ENCODE measurements at regions not wholly inside any gene's neighbourhood (a gene's known extent, or its start where the extent isn't known, plus 50 kb on each side); places are given as distances from the start of the nearest gene placed in this dataset.
"Not testable (repeated sequence)": the region's sequence is repeated elsewhere in the genome, so short reads cannot be mapped to it uniquely, and the experiment has no call there.

- not testable (repeated sequence) for DNase-seq (ENCODE audit: low spot score)
Observed at GRCh38 chr15:77861997-77862635, 215.4 kb downstream of the TBC1D2B start.

DNA sequence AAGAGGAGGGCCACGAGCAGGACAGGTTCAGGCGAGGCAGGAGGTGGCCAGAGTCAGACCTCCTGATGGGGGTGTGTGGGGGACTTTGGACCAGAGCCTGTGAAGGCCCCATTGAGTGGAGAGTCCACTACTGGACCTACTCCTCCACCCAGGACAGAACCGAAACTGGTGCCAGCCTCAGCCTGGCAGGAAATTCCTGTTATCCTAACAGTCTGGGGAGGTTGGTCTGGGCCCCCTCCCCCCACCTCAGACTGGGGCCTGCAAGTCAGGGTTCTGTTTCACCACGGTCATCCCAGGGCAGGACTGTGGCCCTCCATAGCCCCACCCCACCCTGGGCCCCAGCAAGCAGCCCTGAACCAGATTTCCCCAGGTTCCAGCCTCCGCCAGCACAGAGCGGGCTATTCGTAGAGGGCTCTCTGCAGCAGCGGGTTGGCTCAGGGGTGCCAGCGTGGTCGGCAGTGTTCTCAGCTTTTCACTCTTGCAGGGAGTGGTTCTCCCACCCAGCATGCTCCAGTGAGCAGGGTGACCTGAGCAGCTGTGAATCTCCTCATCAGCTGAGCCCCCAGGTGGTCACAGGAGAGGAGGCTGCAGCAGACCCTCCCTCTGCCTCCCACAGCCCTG, 217.3 kb downstream of the TBC1D2B start:
- no peak for DNase-seq (ENCODE audit: low spot score)

DNA sequence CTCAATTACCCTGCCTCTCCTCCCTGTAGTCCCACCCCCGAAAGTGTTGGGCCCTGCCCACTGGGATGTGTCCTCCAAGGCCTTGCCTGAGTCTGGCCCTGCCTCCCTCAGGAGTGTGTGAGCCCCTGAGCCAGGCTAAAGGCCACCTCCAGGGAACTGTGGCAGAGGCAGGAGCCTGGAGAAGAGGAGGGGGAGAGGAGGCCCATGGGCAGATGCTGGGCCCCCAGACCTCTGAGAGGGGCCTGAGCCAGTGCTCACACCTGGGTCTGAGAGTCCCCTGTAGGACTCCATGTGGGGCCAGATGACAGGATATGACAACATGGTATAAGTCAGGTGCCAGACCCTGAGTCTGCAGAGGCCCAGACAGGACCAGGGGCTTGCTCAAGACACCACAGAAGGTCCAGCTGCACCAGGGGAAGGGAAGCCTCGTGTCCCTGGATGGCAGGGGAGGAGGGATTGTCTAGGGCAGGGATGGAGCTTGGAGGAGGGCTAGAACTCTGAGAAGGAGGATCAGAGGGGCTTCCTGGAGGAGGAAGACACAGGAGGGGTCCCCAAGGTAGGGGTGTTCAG, 217.9 kb downstream of the TBC1D2B start:
- DNase-seq (ENCODE audit: low spot score), result no peak

DNA sequence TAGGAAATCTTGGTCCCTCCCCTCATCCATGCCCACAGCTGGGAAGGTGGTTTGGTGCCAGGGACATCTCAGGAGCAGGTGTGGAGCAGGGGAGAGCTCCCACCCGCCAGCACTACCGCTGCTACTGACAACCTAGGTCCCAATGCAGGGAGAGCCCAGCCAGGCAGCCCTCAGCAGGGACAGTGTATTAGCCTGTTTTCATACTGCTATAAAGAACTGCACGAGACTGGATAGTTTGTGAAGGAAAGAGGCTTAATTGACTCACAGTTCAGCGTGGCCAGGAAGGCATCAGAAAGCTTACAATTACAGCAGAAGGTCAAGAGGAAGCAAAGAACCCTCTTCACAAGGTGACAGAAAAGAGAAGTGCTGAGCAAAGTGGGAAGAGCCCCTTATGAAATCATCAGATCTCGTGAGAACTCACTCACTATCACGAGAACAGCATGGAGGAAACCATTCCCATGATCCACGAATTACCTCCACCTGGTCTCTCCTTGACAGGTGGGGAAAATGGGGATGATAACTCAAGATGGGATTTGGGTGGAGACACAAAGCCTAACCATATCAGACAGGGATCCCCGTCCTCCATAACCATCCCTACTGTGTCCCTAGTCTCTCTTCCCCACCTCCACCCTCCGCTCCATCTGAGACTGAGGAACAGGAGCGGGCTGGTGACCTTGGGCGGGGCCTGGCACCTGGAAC, 218.6 kb downstream of the TBC1D2B start:
- DNase-seq (ENCODE audit: low spot score), result no peak

DNA sequence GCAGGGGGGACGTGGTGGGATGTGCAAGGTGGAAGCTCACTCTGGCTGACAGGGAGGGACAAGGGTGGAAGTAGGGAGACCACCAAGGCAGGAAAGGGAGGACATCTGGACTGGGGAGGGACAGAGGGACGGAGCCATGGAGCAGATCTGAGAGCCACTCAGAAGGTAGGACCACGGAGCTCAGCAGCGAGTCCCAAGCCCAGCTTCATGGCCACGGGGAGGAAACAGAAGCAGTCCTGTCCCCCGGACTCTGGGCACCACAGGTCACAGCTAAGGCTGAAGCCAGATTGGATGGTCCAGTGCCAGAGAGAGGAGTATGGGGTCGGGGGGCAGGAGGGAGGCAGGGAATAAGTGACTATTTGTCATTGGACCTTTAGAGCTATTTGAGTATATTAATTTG, 220.1 kb downstream of the TBC1D2B start:
- no peak for DNase-seq (ENCODE audit: low spot score)

DNA sequence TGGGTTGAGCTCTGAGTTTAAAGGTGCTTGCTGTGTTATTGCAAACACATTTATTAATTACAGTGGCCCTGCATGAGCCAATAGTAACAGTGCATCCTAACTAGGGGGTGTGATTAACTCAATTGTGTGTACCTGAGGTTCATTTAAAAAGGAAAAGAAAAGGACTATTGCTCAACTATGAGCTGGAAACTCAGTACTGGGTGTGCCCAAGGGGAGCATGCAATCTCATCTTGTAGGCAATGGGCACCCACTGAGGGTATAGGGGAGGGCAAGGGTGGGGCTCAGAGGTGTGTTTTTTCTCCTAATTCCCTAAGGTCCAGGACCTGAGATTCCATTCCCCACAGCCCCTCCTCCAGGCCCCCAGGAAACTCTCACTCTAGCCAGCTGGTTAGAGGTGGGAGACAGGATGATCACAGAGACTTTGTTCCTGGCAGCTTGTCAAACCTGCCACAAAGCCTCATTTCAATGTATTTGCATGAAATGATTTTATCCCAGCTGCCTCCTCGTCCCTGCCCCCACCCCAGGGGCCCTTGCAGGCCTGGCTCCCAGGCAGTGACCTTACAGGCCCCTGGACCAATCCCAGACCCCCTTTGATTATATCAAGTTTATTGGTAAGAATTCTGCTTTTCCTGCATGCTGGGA, 220.7 kb downstream of the TBC1D2B start:
- DNase-seq (ENCODE audit: low spot score), result no peak

DNA sequence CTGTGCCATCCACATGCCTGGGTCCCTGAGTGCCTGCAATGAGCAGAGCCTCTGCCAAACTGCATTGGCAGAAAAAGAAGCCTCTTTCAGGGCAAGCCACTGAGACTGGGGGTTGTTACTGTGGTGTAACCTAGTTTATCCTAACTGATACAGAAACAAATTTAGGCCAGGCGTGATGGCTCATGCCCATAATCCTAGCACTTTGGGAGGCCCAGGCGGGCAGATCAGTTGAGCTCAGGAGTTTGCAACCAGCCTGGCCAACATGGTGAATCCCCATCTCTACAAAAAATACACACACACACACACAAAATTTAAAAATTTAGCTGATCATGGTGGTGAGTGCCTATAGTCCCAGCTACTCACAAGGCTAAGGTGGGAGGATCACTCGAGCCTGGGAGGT, 221.6 kb downstream of the TBC1D2B start:
- DNase-seq (ENCODE audit: low spot score), result no peak

- DNase-seq (ENCODE audit: low spot score), result no peak
Observed at GRCh38 chr15:77854980-77855379, 222.3 kb upstream of the LINGO1 start.

- DNase-seq (ENCODE audit: low spot score), result no peak
Observed at GRCh38 chr15:77853910-77854309, 221.2 kb upstream of the LINGO1 start.

DNA sequence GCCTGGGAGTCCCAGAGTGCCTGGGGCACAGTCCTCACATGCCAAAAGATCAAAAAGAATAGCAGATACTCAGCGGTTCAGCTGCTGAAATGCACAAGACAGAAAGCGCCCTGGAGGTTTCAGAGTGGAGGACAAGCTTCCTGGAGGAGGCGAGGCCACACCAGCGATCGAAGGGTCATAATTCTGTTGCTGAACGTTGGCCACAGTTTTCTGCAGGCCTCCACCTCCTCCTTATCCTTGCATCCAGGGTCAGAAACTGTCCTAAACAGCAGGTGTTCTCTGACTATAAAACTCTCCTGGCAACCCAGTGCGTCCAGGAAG, 220.3 kb upstream of the LINGO1 start:
- DNase-seq (ENCODE audit: low spot score), result no peak

DNA sequence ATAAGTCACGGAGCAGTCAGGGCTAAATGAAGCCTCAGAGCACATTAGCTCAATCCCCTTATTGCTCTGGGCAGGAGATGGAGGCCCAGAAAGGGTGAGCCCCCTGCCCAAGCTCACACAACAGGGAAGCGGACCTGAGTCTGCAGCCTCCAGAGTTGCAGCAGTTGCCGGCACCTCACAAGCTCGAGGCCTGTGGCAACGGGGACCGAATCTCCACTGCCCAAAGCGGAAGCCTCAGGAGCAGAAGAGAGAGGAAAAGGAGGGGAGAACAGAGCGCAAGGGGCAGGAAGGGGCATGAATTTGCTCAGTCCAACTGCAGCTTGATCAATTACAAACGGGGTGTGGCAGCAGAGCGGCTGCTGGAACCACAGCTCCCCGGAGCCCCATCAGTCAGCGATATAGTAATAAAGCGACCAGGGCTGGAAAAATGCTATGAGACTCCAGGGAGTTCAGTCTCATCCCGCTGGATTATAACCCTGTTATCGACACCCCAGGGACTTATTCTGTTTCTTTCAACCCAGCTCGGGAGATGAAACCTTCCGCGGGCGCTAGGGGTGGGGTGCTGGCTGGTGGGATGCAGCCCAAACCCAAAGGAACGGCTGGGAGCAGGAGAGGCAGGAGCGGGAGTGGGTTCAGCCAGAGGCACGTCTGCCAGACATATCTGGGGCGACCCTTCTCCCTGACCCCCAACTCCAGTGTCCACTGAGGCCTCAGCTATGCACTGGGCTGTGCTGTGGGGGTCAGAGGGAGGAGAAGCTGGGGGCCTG, 219.7 kb upstream of the LINGO1 start:
- no peak for DNase-seq (ENCODE audit: low spot score)

- no peak for DNase-seq (ENCODE audit: low spot score)
Observed at GRCh38 chr15:77851691-77852090, 219.0 kb upstream of the LINGO1 start.

DNA sequence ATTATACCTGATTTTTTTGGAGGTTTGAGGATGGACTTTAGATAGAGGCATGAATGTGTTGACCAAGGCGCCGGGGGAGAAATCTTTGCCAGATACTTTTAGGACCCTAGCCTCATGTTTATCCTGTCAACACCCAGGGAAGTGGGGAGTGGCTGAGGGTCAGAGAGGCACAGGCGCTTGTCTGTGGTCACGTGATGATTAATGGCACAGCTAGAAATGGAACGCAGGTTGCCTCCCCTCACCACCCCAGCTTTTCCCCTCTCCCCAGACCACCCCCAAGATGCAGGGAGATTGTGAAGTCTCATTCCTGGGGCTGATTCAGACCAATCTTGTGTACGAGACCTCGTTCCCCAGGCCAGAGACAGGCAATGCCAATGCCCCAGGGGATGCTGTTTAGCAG, 218.4 kb upstream of the LINGO1 start:
- no peak for DNase-seq (ENCODE audit: low spot score)

DNA sequence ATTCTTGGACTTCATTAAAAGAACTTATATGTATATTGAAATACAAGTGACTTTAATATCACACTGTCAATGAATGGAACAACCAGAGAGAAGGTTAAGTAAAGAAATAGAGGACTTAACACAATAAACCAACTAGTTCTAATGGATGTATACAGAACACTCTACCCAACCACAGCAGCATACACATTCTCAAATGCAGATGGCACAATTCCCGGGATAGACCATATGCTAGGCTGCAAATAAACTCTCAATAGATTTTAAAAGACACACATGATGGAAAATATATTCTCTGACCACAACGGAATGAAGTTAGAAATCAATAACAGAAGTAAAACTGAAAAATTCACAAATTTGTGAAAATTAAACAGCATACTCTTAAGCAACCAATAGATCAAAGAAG, 214.3 kb upstream of the LINGO1 start:
- DNase-seq (ENCODE audit: low spot score), result no peak

DNA sequence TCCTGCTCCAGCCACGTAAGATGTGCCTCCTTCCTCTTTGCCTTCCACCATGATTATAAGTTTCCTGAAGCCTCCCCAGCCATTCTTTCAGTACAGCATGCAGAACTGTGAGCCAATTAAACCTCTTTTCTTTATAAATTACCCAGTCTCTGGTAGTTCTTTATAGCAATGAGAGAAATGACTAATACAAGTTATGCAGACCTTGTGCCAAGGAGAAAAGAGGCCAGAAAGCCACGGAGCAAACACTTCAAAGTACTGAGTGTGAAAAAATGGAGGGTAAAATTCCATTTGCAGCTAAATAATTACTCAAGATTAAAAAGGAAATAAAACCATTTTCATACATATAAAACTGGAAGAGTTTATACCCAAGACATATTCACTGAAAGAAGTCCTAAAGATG, 213.6 kb upstream of the LINGO1 start:
- DNase-seq (ENCODE audit: low spot score), result no peak

DNA sequence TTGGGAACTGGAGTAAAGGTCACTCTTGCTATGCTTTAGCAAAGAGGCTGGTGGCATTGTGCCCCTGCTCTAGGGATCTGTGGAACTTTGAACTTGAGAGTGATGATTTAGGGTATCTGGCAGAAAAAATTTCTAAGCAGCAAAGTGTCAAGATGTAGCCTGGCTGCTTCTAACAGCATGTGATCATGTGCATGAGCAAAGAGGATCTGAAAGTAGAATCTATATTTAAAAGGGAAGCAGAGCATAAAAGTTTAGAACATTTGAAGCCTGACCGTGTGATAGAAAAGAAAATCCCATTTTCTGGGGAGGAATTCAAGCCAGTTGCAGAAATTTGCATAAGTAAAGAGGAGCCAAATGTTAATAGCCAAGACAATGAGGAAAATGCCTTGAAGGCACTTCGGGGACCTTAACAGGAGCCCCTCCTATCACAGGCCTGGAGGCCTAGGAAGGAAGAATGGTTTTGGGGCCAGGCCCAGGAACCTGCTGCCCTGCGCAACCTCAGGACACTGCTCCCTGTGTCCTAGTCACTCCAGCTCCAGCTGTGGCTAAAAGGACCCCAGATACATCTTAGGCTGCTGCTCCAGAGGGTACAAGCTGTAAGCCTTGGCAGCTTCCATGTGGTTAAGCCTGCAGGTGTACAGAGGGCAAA, 212.2 kb upstream of the LINGO1 start:
- DNase-seq (ENCODE audit: low spot score), result no peak

DNA sequence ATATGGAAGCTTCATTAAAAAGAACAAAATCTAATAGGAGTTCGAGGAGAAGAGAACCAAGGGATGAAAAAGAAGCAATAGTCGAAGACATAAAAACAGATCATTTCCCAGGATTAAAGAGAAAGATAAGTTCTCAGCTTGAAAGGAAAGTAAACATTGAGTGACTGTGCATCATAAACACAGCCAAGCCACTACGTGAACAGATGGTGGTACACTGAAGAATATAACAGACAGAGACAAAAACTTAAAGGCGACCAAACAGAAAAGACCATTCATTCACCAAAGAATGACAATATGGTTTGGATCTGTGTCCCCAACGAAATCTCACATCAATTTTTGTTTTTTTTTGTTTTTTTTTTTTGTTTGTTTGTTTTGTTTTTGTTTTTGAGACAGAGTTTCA, 210.8 kb upstream of the LINGO1 start:
- no peak for DNase-seq (ENCODE audit: low spot score)

DNA sequence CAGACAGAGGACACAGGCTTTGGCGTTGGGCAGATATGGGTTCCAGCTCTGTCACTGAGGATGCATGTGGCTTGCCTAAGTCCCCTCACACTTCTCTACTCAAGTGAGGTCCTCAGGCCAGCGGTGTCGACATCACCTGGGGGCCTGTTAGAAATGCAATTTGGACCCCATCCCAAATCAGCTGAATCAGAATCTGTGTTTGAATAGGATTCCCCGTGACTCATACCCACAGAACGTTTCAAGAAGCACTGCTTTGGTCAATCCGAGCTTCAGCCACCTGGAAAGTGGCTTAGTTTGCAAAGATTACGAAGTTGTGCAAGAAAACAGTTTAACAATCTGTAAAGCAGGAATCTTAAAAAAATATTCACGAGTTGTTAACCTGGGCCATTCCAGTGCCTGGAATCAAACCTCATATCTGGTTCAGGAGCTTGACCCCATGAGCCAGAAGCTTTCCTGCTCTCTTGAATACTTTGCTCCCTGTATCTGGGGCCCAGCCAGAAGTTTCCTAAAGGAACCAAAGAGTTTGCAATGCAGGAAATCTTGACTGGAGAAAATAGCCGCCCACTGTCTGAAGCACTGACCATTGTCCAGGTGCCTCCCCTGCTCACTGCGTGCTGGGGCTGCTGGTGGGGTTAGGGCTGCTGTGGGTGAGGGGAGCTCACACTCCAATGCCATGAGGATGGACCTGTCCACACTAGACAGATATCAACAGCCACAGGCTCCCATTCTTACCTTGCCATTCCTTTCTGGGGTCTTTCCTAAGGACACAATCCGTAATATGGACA, 208.5 kb upstream of the LINGO1 start:
- peak; percentile 5 for DNase-seq (ENCODE audit: low spot score)

DNA sequence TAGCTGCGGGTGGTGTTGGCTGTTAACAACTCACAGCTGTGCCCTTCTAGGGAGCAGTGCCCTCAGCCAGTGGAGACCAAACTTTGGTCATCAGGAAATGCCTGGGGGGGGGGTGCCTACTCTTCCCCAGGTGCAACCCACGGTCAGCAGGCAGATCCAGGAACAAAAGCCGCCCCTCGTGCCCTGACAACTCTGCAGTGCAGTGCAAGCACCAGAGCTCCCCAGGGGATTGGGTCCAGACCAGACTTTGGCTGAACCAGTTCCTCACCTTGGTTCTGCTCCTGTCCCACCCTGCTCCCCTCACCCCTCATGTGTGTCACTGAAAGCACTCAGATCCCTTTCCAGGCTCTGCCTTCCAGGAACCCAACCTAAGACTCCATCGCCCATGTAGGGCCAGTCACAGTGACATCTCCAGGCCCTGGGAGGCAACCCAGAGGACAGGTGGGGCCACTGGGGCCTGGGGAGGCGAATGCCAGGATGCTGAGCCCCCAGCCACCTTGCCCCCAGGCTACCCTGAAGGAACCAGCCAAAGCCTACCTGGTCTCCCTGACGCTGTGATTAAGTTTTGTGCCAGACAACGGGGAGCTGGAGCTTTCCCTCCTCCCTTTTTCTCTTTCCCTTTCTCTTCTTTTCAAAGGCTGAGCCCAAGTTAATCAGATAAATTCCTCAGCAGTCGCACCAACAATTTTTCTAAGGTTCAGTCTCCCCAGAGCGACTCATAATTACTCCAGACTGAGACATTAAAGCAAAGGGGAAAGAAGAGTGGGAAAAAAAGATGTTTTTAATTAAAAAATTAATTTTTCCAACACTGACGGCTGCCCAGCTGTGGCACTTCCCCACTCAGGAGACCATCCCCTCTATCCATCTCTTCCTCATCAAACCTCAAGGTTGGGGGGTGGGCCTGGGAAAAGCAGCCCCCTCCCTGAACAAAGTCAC, 207.5 kb upstream of the LINGO1 start:
- DNase-seq (ENCODE audit: low spot score), result no peak

DNA sequence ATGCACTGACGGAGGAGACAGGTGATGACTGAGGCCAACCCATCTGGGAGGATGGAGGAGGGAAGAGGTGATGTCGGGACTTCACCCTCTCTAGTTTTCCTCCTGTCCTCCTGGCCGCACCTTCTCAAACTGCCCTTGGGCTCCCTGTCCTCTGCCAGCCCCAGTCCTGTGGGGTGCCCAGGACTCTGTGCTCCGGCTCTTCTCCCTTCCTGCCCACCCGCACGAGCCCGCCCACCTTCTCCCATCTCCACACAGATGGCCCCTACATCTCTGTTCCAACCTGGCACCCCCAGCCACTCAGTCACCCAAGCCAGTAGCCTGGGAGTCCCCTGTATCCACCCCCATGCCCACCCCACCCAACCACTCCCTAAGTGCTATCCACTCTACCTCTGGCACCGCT, 206.7 kb upstream of the LINGO1 start:
- no peak for DNase-seq (ENCODE audit: low spot score)

Data from LoVo (cell line).